ENCODE measurements at regions not wholly inside any gene's neighbourhood (a gene's known extent, or its start where the extent isn't known, plus 50 kb on each side); places are given as distances from the start of the nearest gene placed in this dataset.

DNA sequence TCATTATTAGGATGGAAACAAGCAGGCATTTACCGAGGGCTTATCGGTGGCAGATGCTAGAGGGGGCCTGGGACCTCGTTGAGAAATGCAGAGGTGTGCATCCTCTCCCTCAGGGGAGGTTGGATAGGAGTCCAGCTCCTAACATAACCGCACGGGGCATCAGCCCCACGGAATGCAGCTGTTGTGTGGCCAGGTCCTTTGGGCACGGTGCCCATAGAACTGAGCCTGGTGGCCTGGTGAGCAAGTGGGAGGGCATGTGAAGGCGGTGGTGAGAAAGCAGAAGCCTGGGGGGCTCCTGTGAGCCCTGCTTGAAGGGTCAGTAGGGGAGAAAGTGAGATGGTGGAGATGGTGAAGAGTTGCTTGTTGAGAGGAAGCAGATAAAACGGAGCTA, 143.7 kb downstream of the CDH26 start:
- TF ChIP-seq CTCF (IDR thresholded peaks at IDR 0.05) = no peak
- TF ChIP-seq EP300 (IDR thresholded peaks at IDR 0.05) = no peak
- no peak for TF ChIP-seq POLR2A (IDR thresholded peaks at IDR 0.05)
